IMR-90 (cell line): ENCODE measurements at regions not wholly inside any gene's neighbourhood (a gene's known extent, or its start where the extent isn't known, plus 50 kb on each side); places are given as distances from the start of the nearest gene placed in this dataset.

Experiments
- ATAC-seq: fragments of 200-7000 bp; cut with Tn5 transposase; 2 replicates; pipeline ENCODE4 v1.9.1; 2020; ENCODE audit warnings: low read depth, mild to moderate bottlenecking, moderate library complexity
- BruUV-seq: library from RNA; stranded (reverse); fragments of 400-500 nt; replicated peaks from 2 replicates; lab custom pipeline; 2021; lab: Mats Ljungman, UMichigan
- CTCF ChIA-PET: fragments of 300-600 bp; formaldehyde crosslinking; extraction: SDS; loops from one replicate; lab custom pipeline; 2021; ENCODE audit warnings: antibody characterized with exemption; lab: Yijun Ruan, JAX
- POLR2A ChIA-PET: fragments of 300-600 bp; sonication (Branson Sonifier 250); formaldehyde crosslinking; loops from one replicate; lab custom pipeline; 2022; ENCODE audit warnings: antibody characterized with exemption; ENCODE audit not compliant: unreplicated experiment; lab: Charles Lee
- DNase-seq: peaks from one replicate; pipeline ENCODE4 v3.0.0; 2013
- H2AFZ ChIP-seq: replicated peaks from 2 replicates; pipeline ENCODE3; 2013; ENCODE audit warnings: low read length, mild to moderate bottlenecking; ENCODE audit not compliant: poor library complexity
- H2AK5ac ChIP-seq: 2 replicates; pipeline ENCODE4 v1.6.1; 2013; ENCODE audit warnings: low read depth, low read length, inconsistent platforms
- H2AK9ac ChIP-seq: replicated peaks from 2 replicates; pipeline ENCODE3; 2013; ENCODE audit warnings: mild to moderate bottlenecking, low read depth, low read length, moderate library complexity; ENCODE audit not compliant: poor library complexity
- H2BK120ac ChIP-seq: 2 replicates; pipeline ENCODE4 v1.6.1; 2013; ENCODE audit warnings: low read depth, low read length, inconsistent platforms
- H2BK15ac ChIP-seq: 3 replicates; pipeline ENCODE4 v1.6.1; 2013; ENCODE audit warnings: low read depth, low read length, inconsistent platforms
- H2BK20ac ChIP-seq: 2 replicates; pipeline ENCODE4 v1.6.1; 2013; ENCODE audit warnings: low read depth, mild to moderate bottlenecking, inconsistent platforms, low read length, moderate library complexity
- H2BK5ac ChIP-seq: 2 replicates; pipeline ENCODE4 v1.6.1; 2013; ENCODE audit warnings: mild to moderate bottlenecking, low read depth, low read length, inconsistent platforms; ENCODE audit not compliant: poor library complexity, severe bottlenecking
- H3K14ac ChIP-seq: replicated peaks from 2 replicates; pipeline ENCODE4 v1.6.1; 2013; ENCODE audit warnings: low read depth, low read length, inconsistent platforms
- H3K18ac ChIP-seq: 2 replicates; pipeline ENCODE4 v1.6.1; 2013; ENCODE audit warnings: low read depth, low read length, control low read depth
- H3K23ac ChIP-seq: 2 replicates; pipeline ENCODE4 v1.6.1; 2013; ENCODE audit warnings: low read depth, low read length, inconsistent platforms
- H3K27ac ChIP-seq: 2 replicates; pipeline ENCODE4 v1.5.1; 2013; ENCODE audit warnings: mild to moderate bottlenecking, control low read depth, low read length; ENCODE audit not compliant: insufficient read depth
- H3K27me3 ChIP-seq: 2 replicates; pipeline ENCODE4 v1.6.1; 2013; ENCODE audit warnings: low read length; ENCODE audit not compliant: control insufficient read depth, insufficient read depth
- H3K36me3 ChIP-seq: 2 replicates; pipeline ENCODE4 v1.6.1; 2013; ENCODE audit warnings: low read length, mixed read lengths; ENCODE audit not compliant: control insufficient read depth, insufficient read depth
- H3K4ac ChIP-seq: 2 replicates; pipeline ENCODE4 v1.6.1; 2013; ENCODE audit warnings: low read depth, low read length, inconsistent platforms
- H3K4me1 ChIP-seq: 2 replicates; pipeline ENCODE4 v1.6.1; 2013; ENCODE audit warnings: low read length, mixed read lengths; ENCODE audit not compliant: control insufficient read depth, insufficient read depth
- H3K4me2 ChIP-seq: 2 replicates; pipeline ENCODE4 v1.6.1; 2013; ENCODE audit warnings: low read depth, mild to moderate bottlenecking, control low read depth, low read length, moderate library complexity
- H3K4me3 ChIP-seq: 2 replicates; pipeline ENCODE4 v1.5.1; 2013; ENCODE audit warnings: low read depth, mild to moderate bottlenecking, control low read depth, low read length, moderate library complexity; ENCODE audit not compliant: insufficient read depth
- H3K56ac ChIP-seq: 2 replicates; pipeline ENCODE4 v1.6.1; 2013; ENCODE audit warnings: low read length, inconsistent platforms; ENCODE audit not compliant: insufficient read depth; ENCODE audit errors: extremely low read depth
- H3K79me1 ChIP-seq, 2 experiments: 2 replicates each; pipeline ENCODE4 v1.6.1; 2013; ENCODE audit warnings: low read length in 2 of 2, inconsistent platforms in 1 of 2, low read depth in 1 of 2
- H3K9ac ChIP-seq: 2 replicates; pipeline ENCODE4 v1.6.1; 2013; ENCODE audit warnings: low read depth, low read length, control low read depth
- H3K9me1 ChIP-seq: 2 replicates; pipeline ENCODE4 v1.6.1; 2013; ENCODE audit warnings: low read length, inconsistent platforms; ENCODE audit not compliant: insufficient read depth
- H3K9me3 ChIP-seq: 2 replicates; pipeline ENCODE4 v1.6.1; 2013; ENCODE audit warnings: low read length; ENCODE audit not compliant: control insufficient read depth, insufficient read depth
- H4K20me1 ChIP-seq: 2 replicates; pipeline ENCODE4 v1.6.1; 2013; ENCODE audit warnings: low read length, inconsistent platforms; ENCODE audit not compliant: insufficient read depth
- H4K5ac ChIP-seq: 2 replicates; pipeline ENCODE4 v1.6.1; 2013; ENCODE audit warnings: mild to moderate bottlenecking, low read depth, low read length, control low read depth
- H4K8ac ChIP-seq, 2 experiments: 2 replicates each; pipeline ENCODE4 v1.6.1; 2013; ENCODE audit warnings: low read depth in 2 of 2, low read length in 2 of 2, control low read depth in 1 of 2, inconsistent platforms in 1 of 2
- H4K91ac ChIP-seq: 2 replicates; pipeline ENCODE4 v1.6.1; 2013; ENCODE audit warnings: low read depth, low read length, inconsistent platforms; ENCODE audit not compliant: insufficient read depth
- MAZ ChIP-seq: IDR thresholded peaks from 2 replicates; pipeline ENCODE4 v1.6.1; 2012; ENCODE audit warnings: low read depth, mild to moderate bottlenecking, low read length, improper control_type of control experiment, moderate library complexity, borderline replicate concordance
- RAD21 ChIP-seq: IDR thresholded peaks from 2 replicates; pipeline ENCODE4 v1.6.1; 2012; ENCODE audit warnings: low read length, improper control_type of control experiment
- WGBS, 2 experiments: methylation state at CpG; one replicate each; pipeline versions ENCODE4 v1.1.5 to v1.1.7; 2013; ENCODE audit warnings: missing lambda C conversion rate in 2 of 2; ENCODE audit not compliant: insufficient read length in 1 of 2; ENCODE audit errors: extremely low coverage in 2 of 2; 5-methylcytosine and 5-hydroxymethylcytosine counted together
- dilution Hi-C: fragments of 300-500 bp; cut with HindIII; formaldehyde crosslinking; loops from one replicate; pipeline ENCODE4 v1.14.3; 2018; ENCODE audit warnings: low sequenced_read_pairs; ENCODE audit not compliant: unreplicated experiment
- in situ Hi-C: fragments of 300-500 bp; cut with MboI; formaldehyde crosslinking; loops from 3 replicates; pipeline ENCODE4 v1.14.3; 2019; ENCODE audit warnings: low sequenced_read_pairs, inconsistent platforms, mixed read lengths
- intact Hi-C: fragments of 100-400 bp; cut with micrococcal nuclease; formaldehyde crosslinking; loops from 2 replicates; pipeline ENCODE4 v1.10.0; 2022

- no peak for TF ChIP-seq MAZ
Observed at GRCh38 chr6:105990151-105990550, 96.0 kb upstream of the PRDM1 start (continued).

DNA sequence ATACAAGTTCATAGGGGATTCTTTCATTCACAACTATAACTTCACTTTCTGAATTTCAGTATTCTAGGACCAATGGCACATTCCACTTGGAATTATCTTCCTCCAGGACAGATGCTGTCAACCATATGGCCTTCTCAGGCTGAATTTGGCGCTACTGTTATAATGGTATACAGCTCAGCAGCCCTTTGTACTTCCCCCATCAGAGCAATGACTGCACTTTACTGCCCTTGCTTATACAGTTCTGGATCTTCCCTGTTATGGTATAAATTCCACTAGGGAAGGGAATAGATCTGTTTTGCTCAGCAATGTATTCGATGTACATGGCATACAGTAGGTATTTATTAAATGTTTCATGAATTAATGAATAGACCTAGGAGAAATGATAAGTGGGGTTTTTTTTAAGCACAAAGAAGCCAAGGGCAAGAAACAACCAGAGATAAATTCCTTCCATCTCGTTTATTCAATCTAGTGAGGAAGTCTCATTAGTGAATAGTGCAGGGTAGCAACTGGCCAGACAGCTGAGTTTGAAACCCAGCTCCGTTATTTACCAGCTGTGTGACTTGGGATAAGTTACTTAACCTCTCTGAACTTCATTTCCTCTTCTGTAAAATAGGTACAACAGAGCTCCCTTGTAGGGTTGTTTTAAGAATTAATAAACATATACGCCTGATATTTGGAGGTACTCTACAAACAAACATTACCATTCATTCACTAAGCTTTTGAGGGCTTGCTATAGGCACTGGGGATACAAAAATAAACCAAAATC, 97.1 kb upstream of the PRDM1 start:
- Histone ChIP-seq H2BK20ac (peak overlapping the region; percentile 67), H3K4me2 (no peak overlapping the region), H3K23ac (peak overlapping the region; percentile 80; the same call in 1 of the 2 replicates), H3K18ac (no peak overlapping the region), H2AFZ (no peak overlapping the region), H3K9me1 (peaks cover 16% of the 10 kb centered on the region), H2BK120ac (no peak overlapping the region), H3K27ac (no peak overlapping the region), H4K8ac (0 out of 4 replicates have a peak overlapping the region, but pooled peaks of 1 of the 2 experiments have one; percentile 43), H3K79me1 (peaks cover 0 to 22% of the 10 kb centered on the region in 2 experiments; a peak in 2 of 4 replicates), H3K4me3 (no peak overlapping the region), H3K36me3 (no peaks in the 10 kb centered on the region), H2AK9ac (no peak overlapping the region), H3K27me3 (no peaks in the 10 kb centered on the region), H2BK5ac (no peak overlapping the region), H3K56ac (no peak overlapping the region), H3K9ac (no peak overlapping the region), H2BK15ac (no peak overlapping the region), H4K20me1 (no peaks in the 10 kb centered on the region), H3K4ac (0 out of 2 replicates have a peak overlapping the region, but pooled peaks have one; percentile 30), H4K5ac (no peak overlapping the region), H3K4me1 (peaks cover 8% of the 10 kb centered on the region), H4K91ac (peak overlapping the region; percentile 66; the same call in 1 of the 2 replicates), H3K9me3 (no peaks in the 10 kb centered on the region), H3K14ac (0 out of 2 replicates have a peak overlapping the region, but pooled peaks have one; percentile 34), H2AK5ac (peak overlapping the region; percentile 63; the same call in 1 of the 2 replicates)
- ChIA-PET CTCF (interaction anchor here (0.9 kb wide), 1 partner anchor 9 kb away, joined by 3 read pairs; no protein-coding TSS in a partner anchor), POLR2A (no interaction called here)
- no peak for TF ChIP-seq RAD21
- dilution Hi-C loops = no loop called here
- intact Hi-C loops = no loop called here
- ATAC-seq (no peak), DNase-seq (no peak)
- no CpG with 5 or more reads among the region's 5 CpGs for WGBS, 2 experiments
- in situ Hi-C loops = loop anchor here (10.0 kb wide), 1 partner anchor 254 kb away; no protein-coding TSS in a partner anchor
- BruUV-seq = no TSS peak
